ENCODE measurements at regions not wholly inside any gene's neighbourhood (a gene's known extent, or its start where the extent isn't known, plus 50 kb on each side); places are given as distances from the start of the nearest gene placed in this dataset.

- CTCF ChIA-PET, result no interaction called here
- no peak overlapping the region for H3K9ac ChIP-seq (ENCODE audit: low read depth, low read length)
Measured at GRCh38 chr5:145118611-145119010, 716.5 kb downstream of the PRELID2 start.

More at GRCh38 chr5:145118611-145119010, 716.5 kb downstream of the PRELID2 start:
- dilution Hi-C loops (cut with HindIII; ENCODE audit: low sequenced_read_pairs, unreplicated experiment), result no loop called here
- Histone ChIP-seq H3K27ac (ENCODE audit: insufficient read depth, low read length) (no peak overlapping the region), H3K4ac (ENCODE audit: low read depth, low read length) (no peak overlapping the region), H2BK15ac (ENCODE audit: low read depth, low read length) (no peak overlapping the region), H2BK120ac (ENCODE audit: low read depth, low read length) (no peak overlapping the region), H3K4me2 (ENCODE audit: low read depth, low read length) (no peak overlapping the region), H3K79me1 (ENCODE audit: low read depth in 1 of 2, low read length in 2 of 2) (no peaks in the 10 kb centered on the region), H3K4me3 (ENCODE audit: insufficient read depth, low read depth, low read length) (no peak overlapping the region), H2AK5ac (ENCODE audit: low read depth, low read length) (no peak overlapping the region), H4K5ac (ENCODE audit: low read depth, low read length) (no peak overlapping the region), H2BK20ac (ENCODE audit: low read depth, low read length) (no peak overlapping the region), H4K20me1 (ENCODE audit: insufficient read depth, low read length) (no peaks in the 10 kb centered on the region), H2AFZ (replicated peaks; ENCODE audit: low read length, poor library complexity) (no peak overlapping the region), H2AK9ac (replicated peaks; ENCODE audit: low read depth, low read length, poor library complexity) (no peak overlapping the region), H3K23ac (ENCODE audit: low read depth, low read length) (no peak overlapping the region), H3K9me1 (ENCODE audit: insufficient read depth, low read length) (no peaks in the 10 kb centered on the region), H3K14ac (replicated peaks; ENCODE audit: low read depth, low read length) (no peak overlapping the region), H3K56ac (ENCODE audit: extremely low read depth, insufficient read depth, low read length) (no peak overlapping the region), H3K18ac (ENCODE audit: low read depth, low read length) (no peak overlapping the region), H3K36me3 (ENCODE audit: control insufficient read depth, insufficient read depth, low read length) (no peaks in the 10 kb centered on the region), H3K27me3 (ENCODE audit: control insufficient read depth, insufficient read depth, low read length) (no peaks in the 10 kb centered on the region), H3K9me3 (ENCODE audit: control insufficient read depth, insufficient read depth, low read length) (no peaks in the 10 kb centered on the region), H4K8ac (ENCODE audit: low read depth in 2 of 2, low read length in 2 of 2) (no peak overlapping the region), H4K91ac (ENCODE audit: insufficient read depth, low read depth, low read length) (no peak overlapping the region), H3K4me1 (ENCODE audit: control insufficient read depth, insufficient read depth, low read length) (no peaks in the 10 kb centered on the region), H2BK5ac (ENCODE audit: low read depth, low read length, poor library complexity, severe bottlenecking) (no peak overlapping the region)
- in situ Hi-C loops (cut with MboI; ENCODE audit: low sequenced_read_pairs), result no loop called here
- no peak for TF ChIP-seq ELK1 (IDR thresholded peaks at IDR 0.05; ENCODE audit: borderline replicate concordance, low read depth, low read length)
- no peak for TF ChIP-seq MXI1 (IDR thresholded peaks at IDR 0.05; ENCODE audit: borderline replicate concordance, low read depth, low read length)
- no peak for TF ChIP-seq RCOR1 (IDR thresholded peaks at IDR 0.05; ENCODE audit: insufficient replicate concordance, low read length)
- no peak for TF ChIP-seq BHLHE40 (IDR thresholded peaks at IDR 0.05; ENCODE audit: low read depth, low read length)
- TF ChIP-seq POLR2A (IDR thresholded peaks at IDR 0.05; ENCODE audit: low read depth, low read length), result no peak
- TF ChIP-seq USF2 (IDR thresholded peaks at IDR 0.05; ENCODE audit: low read depth, low read length), result no peak
- no peak for TF ChIP-seq RAD21 (IDR thresholded peaks at IDR 0.05; ENCODE audit: low read length)
- no peak for TF ChIP-seq NFE2L2 (IDR thresholded peaks at IDR 0.05; ENCODE audit: low read depth, low read length)
- TF ChIP-seq RFX5 (IDR thresholded peaks at IDR 0.05; ENCODE audit: low read depth, low read length), result no peak
- no peak for TF ChIP-seq CHD1 (IDR thresholded peaks at IDR 0.05; ENCODE audit: low read depth, low read length)
- TF ChIP-seq CTCF (conservative IDR thresholded peaks at IDR 0.05; ENCODE audit: low read depth, low read length), result no peak
- WGBS, 2 experiments (ENCODE audit: extremely low coverage in 2 of 2, insufficient read length in 1 of 2), result no CpG with 5 or more reads among the region's 2 CpGs
- POLR2A ChIA-PET (ENCODE audit: unreplicated experiment), result no interaction called here
- DNase-seq, result no peak
- BruUV-seq (replicated peaks), result no TSS peak
- intact Hi-C loops (cut with micrococcal nuclease), result no loop called here
- no peak for ATAC-seq (ENCODE audit: low read depth)

Measured in IMR-90 (cell line).